Esophagus muscularis mucosa (tissue), 4 donors: ENCODE measurements at regions not wholly inside any gene's neighbourhood (a gene's known extent, or its start where the extent isn't known, plus 50 kb on each side); places are given as distances from the start of the nearest gene placed in this dataset.

Source experiments
- DNase-seq: peaks from one replicate; pipeline ENCODE4 v3.0.0-alpha.2; 2017; ENCODE audit errors: extremely low spot score
- H3K27ac ChIP-seq, 4 donors: fragments of 200-600 bp; sonication (generic); replicated peaks in 1 of 4; 1 replicate in 3 of 4; 2 replicates in 1 of 4; pipeline ENCODE4 v1.5.1; 2016 to 2019; ENCODE audit warnings: mild to moderate bottlenecking in 1 of 4
- H3K27me3 ChIP-seq, 4 donors: fragments of 200-600 bp; sonication (generic); one replicate each; pipeline versions ENCODE4 v1.5.1 to v1.6.0; 2016 to 2019
- H3K36me3 ChIP-seq, 4 donors: fragments of 200-600 bp; sonication (generic); one replicate each; pipeline ENCODE4 v1.5.1; 2016 to 2019
- H3K4me1 ChIP-seq, 4 donors: fragments of 200-600 bp; sonication (generic); one replicate each; pipeline ENCODE4 v1.5.1; 2016 to 2019
- H3K4me3 ChIP-seq, 4 donors: fragments of 200-600 bp; sonication (generic); 1 replicate in 2 of 4; 2 replicates in 2 of 4; pipeline ENCODE4 v1.5.1; 2016 to 2019; ENCODE audit warnings: mild to moderate bottlenecking in 4 of 4, moderate library complexity in 1 of 4
- H3K9me3 ChIP-seq, 4 donors: fragments of 200-600 bp; sonication (generic); 1 replicate in 3 of 4; 2 replicates in 1 of 4; pipeline ENCODE4 v1.5.1; 2016 to 2019
- EP300 ChIP-seq: sonication (generic); formaldehyde crosslinking; IDR thresholded peaks from one replicate; pipeline ENCODE4 v1.6.1; 2017; ENCODE audit warnings: antibody characterized with exemption
- POLR2A ChIP-seq: fragments of 450-650 bp; IDR thresholded peaks from one replicate; pipeline ENCODE4 v1.6.1; 2017; ENCODE audit warnings: antibody characterized with exemption, moderate library complexity, mild to moderate bottlenecking, low read depth
- POLR2AphosphoS5 ChIP-seq, 2 donors: sonication (generic); formaldehyde crosslinking; IDR thresholded peaks; one replicate each; pipeline ENCODE4 v1.6.1; 2017; ENCODE audit warnings: antibody characterized with exemption in 2 of 2
- WGBS: methylation state at CpG from one replicate; pipeline ENCODE4 v1.1.5; 2018; 5-methylcytosine and 5-hydroxymethylcytosine counted together
- intact Hi-C: fragments of 100-400 bp; cut with DNase I; formaldehyde crosslinking; loops from one replicate; pipeline ENCODE4 v1.15.1; 2023
- TF ChIP-seq, protein P1 (sequence below), 3 experiments: fragments of 200-600 bp in 2 of 3; fragments of 450-650 bp in 1 of 3; sonication (generic) in 2 of 3; IDR thresholded peaks; one replicate each; pipeline ENCODE4 v1.5.1; 2017 to 2019; ENCODE audit warnings: antibody characterized with exemption in 3 of 3, mild to moderate bottlenecking in 2 of 3, moderate library complexity in 1 of 3

DNA sequence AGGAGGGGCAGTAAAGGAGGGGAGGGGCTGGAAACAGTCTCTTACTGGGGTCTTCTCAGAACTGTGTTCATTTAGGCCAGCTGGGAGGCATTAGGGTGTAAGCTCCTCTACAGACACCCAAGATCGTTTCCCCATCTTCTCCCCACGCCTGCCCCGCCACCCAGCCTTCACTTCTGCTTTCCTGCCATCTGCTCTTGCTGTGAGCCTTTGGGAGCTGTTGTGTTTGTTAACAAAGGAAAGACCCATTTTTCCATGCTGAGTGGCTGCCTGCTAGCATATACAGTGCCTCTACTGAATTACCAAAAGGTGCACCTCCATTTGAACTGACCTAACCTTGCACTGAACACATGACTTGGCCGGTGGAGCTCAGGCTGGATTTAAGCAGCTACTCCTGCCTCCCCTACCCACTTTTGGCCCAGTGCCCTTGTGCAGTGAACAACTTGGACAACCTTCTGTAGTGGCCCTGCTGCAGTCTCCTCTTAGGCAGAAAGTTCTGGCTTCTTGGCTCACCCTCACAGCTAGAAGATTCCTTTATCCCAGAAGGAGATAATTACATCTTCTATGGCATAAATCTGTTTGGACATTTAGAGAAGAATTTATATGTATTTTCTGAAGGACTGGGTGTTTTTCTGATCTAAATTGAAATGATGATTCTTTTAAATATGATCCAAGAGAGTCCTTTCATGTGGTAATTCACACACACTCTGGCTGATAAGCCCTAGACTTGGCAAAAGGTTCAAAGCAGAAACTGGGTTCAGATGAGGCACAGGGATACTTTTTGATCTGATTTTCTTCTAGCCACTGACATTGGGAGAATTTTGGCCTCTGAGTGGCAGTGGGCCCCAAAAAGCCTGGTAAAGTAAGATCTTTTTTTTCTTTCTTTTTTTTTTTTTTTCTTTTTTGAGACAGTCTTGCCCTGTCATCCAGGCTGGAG, 81.9 kb upstream of the HNF1B start:
- H3K4me1 ChIP-seq = peaks cover 0 to 5% (median 0%) of the 10 kb centered on the region in 4 donors
- no peak for DNase-seq
- no peaks in the 10 kb centered on the region for H3K9me3 ChIP-seq
- no peaks in the 10 kb centered on the region for H3K27me3 ChIP-seq
- no peak overlapping the region for H3K4me3 ChIP-seq
- no peak for TF ChIP-seq POLR2AphosphoS5 (IDR thresholded peaks at IDR 0.05)
- TF ChIP-seq, protein P1, sequence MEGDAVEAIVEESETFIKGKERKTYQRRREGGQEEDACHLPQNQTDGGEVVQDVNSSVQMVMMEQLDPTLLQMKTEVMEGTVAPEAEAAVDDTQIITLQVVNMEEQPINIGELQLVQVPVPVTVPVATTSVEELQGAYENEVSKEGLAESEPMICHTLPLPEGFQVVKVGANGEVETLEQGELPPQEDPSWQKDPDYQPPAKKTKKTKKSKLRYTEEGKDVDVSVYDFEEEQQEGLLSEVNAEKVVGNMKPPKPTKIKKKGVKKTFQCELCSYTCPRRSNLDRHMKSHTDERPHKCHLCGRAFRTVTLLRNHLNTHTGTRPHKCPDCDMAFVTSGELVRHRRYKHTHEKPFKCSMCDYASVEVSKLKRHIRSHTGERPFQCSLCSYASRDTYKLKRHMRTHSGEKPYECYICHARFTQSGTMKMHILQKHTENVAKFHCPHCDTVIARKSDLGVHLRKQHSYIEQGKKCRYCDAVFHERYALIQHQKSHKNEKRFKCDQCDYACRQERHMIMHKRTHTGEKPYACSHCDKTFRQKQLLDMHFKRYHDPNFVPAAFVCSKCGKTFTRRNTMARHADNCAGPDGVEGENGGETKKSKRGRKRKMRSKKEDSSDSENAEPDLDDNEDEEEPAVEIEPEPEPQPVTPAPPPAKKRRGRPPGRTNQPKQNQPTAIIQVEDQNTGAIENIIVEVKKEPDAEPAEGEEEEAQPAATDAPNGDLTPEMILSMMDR (IDR thresholded peaks at IDR 0.05) = no peak
- WGBS = 75% methylated on average over 4 of the region's 4 CpGs
- intact Hi-C loops = no loop called here
- H3K27ac ChIP-seq = no peak overlapping the region
- H3K36me3 ChIP-seq = no peaks in the 10 kb centered on the region

DNA sequence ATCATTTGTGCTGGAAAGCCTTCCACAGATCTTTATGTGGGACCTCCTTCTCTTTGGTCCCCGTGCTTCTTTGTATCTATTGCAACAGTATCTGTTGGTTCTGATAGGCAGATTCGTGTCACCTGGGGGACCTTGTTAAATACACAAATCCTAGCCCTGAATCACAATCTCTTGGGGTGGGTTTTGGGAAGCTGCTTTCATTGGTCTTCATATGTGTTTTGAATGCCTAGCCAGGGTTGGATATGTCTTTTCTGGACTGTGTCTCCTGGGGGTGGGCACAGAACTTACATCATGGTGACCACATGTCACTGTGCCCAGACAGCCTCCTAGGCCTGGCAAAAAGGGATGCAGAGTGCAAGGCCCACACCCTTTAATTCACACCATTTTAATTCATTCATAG, 81.0 kb upstream of the HNF1B start:
- no peak overlapping the region for H3K4me3 ChIP-seq
- no peak overlapping the region for H3K27ac ChIP-seq
- H3K9me3 ChIP-seq = no peaks in the 10 kb centered on the region
- H3K36me3 ChIP-seq = no peaks in the 10 kb centered on the region
- 86% methylated on average over 2 of the region's 2 CpGs for WGBS
- H3K27me3 ChIP-seq = no peaks in the 10 kb centered on the region
- DNase-seq = no peak
- H3K4me1 ChIP-seq = peaks cover 0 to 5% (median 0%) of the 10 kb centered on the region in 4 donors
- intact Hi-C loops = no loop called here
- TF ChIP-seq EP300 (no peak), POLR2A (no peak), POLR2AphosphoS5 (IDR thresholded peaks at IDR 0.05) (no peak)
- TF ChIP-seq, protein P1 (IDR thresholded peaks at IDR 0.05) = no peak

DNA sequence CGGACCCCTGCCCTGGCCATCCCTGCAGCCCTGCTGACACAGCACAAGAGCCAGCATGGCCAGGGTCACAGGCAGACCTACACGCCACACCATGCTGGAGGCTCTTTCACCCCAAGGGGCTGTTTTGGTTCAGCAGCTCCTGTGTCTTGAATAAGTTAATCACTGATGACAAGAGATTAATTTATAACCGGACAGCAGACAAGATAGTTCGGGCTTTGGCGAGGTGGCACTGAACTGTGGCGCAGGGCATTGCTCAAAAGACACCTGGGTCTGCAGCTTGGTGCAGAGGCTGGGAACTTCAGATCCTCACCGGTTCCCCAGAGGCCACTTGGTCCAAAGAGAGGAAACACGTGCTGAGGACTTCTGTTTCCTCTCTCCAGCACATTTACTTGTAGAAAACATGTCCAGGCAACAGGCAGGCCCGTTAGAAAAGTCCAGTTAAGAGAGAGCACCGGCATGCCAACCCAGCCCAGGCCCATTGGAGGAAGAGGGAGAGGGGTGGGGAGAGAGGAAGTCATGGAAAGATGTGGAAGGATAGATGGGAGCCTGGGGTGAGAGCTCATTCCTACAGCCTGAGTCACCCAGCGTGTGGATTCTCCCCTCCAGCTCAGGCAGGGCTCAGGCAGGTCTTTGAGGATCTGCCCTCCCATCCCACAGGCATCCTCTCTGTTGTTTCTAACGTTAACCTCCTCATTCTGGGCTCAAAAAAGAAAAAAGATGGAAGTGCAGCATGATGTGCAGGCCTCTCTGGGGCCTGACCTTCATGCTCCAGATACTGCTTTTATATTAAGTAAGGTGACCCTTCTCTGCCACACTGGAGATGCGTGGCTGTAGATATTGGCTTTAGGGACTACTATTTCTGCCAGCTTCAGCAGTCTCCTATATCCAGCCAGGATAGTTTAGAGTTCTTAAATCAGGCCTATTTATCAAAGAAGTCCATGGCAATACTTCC, 80.0 kb upstream of the HNF1B start:
- Histone ChIP-seq H3K27ac (no peak overlapping the region), H3K4me3 (no peak overlapping the region), H3K27me3 (no peaks in the 10 kb centered on the region), H3K9me3 (no peaks in the 10 kb centered on the region), H3K4me1 (peaks cover 0 to 5% (median 1%) of the 10 kb centered on the region in 4 donors), H3K36me3 (no peaks in the 10 kb centered on the region)
- DNase-seq = no peak
- 73% methylated on average over 11 of the region's 13 CpGs for WGBS
- no peak for TF ChIP-seq POLR2A
- no peak for TF ChIP-seq POLR2AphosphoS5 (IDR thresholded peaks at IDR 0.05)
- intact Hi-C loops = no loop called here

DNA sequence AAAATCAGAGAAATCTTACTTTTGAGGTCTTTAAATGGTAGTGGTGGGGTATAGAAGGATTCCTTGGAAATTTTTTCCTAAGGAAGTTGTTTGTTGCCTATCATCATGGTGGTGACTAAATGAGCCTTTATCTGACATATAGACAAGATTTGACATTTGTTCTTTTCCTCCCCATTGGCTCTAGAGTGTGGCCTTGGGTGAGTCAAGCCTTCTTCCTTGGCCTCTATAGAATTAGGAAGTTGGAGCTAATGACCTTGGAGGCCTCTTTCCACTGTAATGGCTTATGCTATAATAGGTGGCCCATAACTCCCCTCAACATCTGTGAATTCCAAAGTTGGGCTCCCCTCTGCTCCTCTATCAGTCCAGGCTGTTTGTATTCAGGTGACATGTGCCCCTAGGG, 79.1 kb upstream of the HNF1B start:
- intact Hi-C loops = no loop called here
- Histone ChIP-seq H3K9me3 (no peaks in the 10 kb centered on the region), H3K4me3 (no peak overlapping the region), H3K4me1 (peaks cover 0 to 5% (median 1%) of the 10 kb centered on the region in 4 donors), H3K27ac (no peak overlapping the region), H3K36me3 (no peaks in the 10 kb centered on the region), H3K27me3 (no peaks in the 10 kb centered on the region)
- no peak for DNase-seq
- TF ChIP-seq, protein P1 (IDR thresholded peaks at IDR 0.05) = no peak
- TF ChIP-seq POLR2A (no peak), POLR2AphosphoS5 (IDR thresholded peaks at IDR 0.05) (no peak), EP300 (no peak)
